Keratinocyte (primary cell): ENCODE measurements at regions not wholly inside any gene's neighbourhood (a gene's known extent, or its start where the extent isn't known, plus 50 kb on each side); places are given as distances from the start of the nearest gene placed in this dataset.

ENCODE experiments used
- CTCF ChIP-seq, 3 experiments: IDR thresholded peaks in 1 of 3; conservative IDR thresholded peaks in 1 of 3; optimal IDR thresholded peaks in 1 of 3; 2 replicates in 2 of 3; 3 replicates in 1 of 3; pipeline versions ENCODE3 to v1.5.1; 2011; ENCODE audit warnings: low read length in 3 of 3, mild to moderate bottlenecking in 3 of 3, moderate library complexity in 2 of 3, control low read depth in 1 of 3, inconsistent platforms in 1 of 3; ENCODE audit not compliant: insufficient read depth in 2 of 3; ENCODE audit errors: extremely low read depth in 1 of 3
- EZH2 ChIP-seq: IDR thresholded peaks from one replicate; pipeline ENCODE4 v1.6.1; 2012; ENCODE audit warnings: inconsistent platforms, mild to moderate bottlenecking, low read length, moderate library complexity

DNA sequence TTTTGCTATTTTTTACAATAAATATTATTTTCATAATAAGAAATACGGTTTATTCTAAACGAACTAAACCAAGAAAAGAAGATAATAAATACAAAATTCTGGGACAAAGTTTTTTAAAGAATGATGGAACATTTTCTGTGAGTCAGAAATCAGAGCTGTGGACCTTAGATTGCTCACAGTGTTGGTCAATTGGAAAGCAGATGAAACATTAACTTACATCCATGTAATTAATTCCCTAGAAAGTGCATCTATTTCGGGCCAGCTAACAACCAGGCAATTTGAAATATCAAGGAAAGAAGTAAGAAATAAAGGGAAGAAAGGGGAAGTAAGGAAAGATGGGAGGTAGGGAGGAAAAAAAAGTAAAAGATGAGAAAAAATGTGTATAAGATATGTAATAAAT lies 1569.8 kb upstream of the TENM4 start:
- no peak for TF ChIP-seq CTCF (optimal IDR thresholded peaks at IDR 0.05 in 1 of 3, IDR thresholded peaks at IDR 0.05 in 1 of 3, conservative IDR thresholded peaks at IDR 0.05 in 1 of 3; ENCODE audit: extremely low read depth in 1 of 3, insufficient read depth in 2 of 3, low read length in 3 of 3)
- TF ChIP-seq EZH2, result no peak
